Vagina (tissue), 2 donors: ENCODE measurements at regions not wholly inside any gene's neighbourhood (a gene's known extent, or its start where the extent isn't known, plus 50 kb on each side); places are given as distances from the start of the nearest gene placed in this dataset.

Experiments used
- CTCF ChIP-seq, 3 experiments: fragments of 450-650 bp in 2 of 3; fragments of 200-600 bp in 1 of 3; sonication (generic) in 1 of 3; IDR thresholded peaks; one replicate each; pipeline ENCODE4 v1.5.1; 2017 to 2019; ENCODE audit warnings: antibody characterized with exemption in 3 of 3, mild to moderate bottlenecking in 2 of 3, moderate library complexity in 2 of 3
- POLR2AphosphoS5 ChIP-seq, 2 donors: sonication (generic); formaldehyde crosslinking; IDR thresholded peaks; one replicate each; pipeline ENCODE4 v1.9.0; 2017; ENCODE audit warnings: antibody characterized with exemption in 2 of 2, mild to moderate bottlenecking in 2 of 2, low read depth in 1 of 2; ENCODE audit not compliant: insufficient read depth in 1 of 2

DNA sequence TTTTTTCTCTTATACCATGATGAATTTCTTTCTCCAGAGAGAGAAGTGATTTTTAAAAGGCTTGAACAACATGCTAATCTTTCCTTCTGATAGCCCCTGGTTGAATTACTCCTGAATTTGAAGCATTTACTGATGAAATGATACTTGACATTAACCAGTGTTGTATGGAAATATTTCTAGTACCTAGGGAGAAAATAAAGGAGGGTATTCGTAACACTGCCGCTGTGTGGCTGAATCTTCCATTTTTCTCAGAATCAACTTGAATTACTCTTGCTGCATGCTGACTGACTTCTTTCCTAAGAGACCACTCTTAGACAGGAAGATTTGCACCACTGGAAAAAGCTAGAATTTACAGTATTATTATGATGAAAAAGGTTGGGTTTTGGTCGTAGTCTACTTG, 118.3 kb downstream of the FAT3 start:
- TF ChIP-seq POLR2AphosphoS5 (IDR thresholded peaks at IDR 0.05; ENCODE audit: insufficient read depth in 1 of 2, low read depth in 1 of 2) (no peak), CTCF (IDR thresholded peaks at IDR 0.05) (no peak)
